ENCODE measurements at regions not wholly inside any gene's neighbourhood (a gene's known extent, or its start where the extent isn't known, plus 50 kb on each side); places are given as distances from the start of the nearest gene placed in this dataset.
"Not testable (repeated sequence)": the region's sequence is repeated elsewhere in the genome, so short reads cannot be mapped to it uniquely, and the experiment has no call there.

DNA sequence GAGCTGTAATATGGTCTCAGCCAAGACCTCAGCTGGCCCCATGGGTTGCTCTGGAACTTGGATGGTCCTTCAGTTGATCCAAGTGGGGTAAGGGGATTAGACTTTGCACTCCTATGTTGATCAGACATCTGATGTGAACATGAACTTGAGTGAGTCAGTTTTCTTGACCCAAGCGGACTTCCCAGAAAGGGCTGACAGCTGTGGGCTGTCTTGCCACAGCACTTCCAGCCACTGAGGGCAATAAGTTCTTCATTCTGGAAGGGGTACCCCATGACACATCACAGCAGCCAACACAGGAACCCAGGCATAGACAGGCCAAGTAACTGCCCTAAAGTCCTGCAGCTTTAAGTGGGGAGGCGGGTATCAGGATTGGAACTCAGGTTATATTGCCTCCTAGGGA, 93.9 kb upstream of the USP24 start:
- no peaks in the 10 kb centered on the region for H3K9me3 ChIP-seq (ENCODE audit: low read depth, low read length)
- H3K4me3 ChIP-seq, result no peak overlapping the region
- no peak overlapping the region for H3K27ac ChIP-seq
- no peak for TF ChIP-seq FOXP2 (optimal IDR thresholded peaks at IDR 0.05; ENCODE audit: control extremely low read depth, extremely low read length, insufficient read depth)
- TF ChIP-seq EZH2 (IDR thresholded peaks at IDR 0.05), result no peak
- TF ChIP-seq POLR2AphosphoS5 (IDR thresholded peaks at IDR 0.05; ENCODE audit: borderline replicate concordance, low read depth, low read length), result no peak
- no peak for DNase-seq (ENCODE audit: low read depth, low spot score)
- H3K36me3 ChIP-seq (ENCODE audit: insufficient read depth, low read length), result no peaks in the 10 kb centered on the region
- no peak overlapping the region for H3K9ac ChIP-seq (ENCODE audit: insufficient read length)

- TF ChIP-seq EZH2 (IDR thresholded peaks at IDR 0.05) (no peak), FOXP2 (optimal IDR thresholded peaks at IDR 0.05; ENCODE audit: control extremely low read depth, extremely low read length, insufficient read depth) (no peak), POLR2AphosphoS5 (IDR thresholded peaks at IDR 0.05; ENCODE audit: borderline replicate concordance, low read depth, low read length) (no peak)
- no peak overlapping the region for H3K27ac ChIP-seq
- no peaks in the 10 kb centered on the region for H3K9me3 ChIP-seq (ENCODE audit: low read depth, low read length)
- no peak overlapping the region for H3K4me3 ChIP-seq
- H3K9ac ChIP-seq (ENCODE audit: insufficient read length), result no peak overlapping the region
- DNase-seq (ENCODE audit: low read depth, low spot score), result no peak
- H3K36me3 ChIP-seq (ENCODE audit: insufficient read depth, low read length), result no peaks in the 10 kb centered on the region
Observed at GRCh38 chr1:55305735-55306134, 90.6 kb upstream of the USP24 start.

DNA sequence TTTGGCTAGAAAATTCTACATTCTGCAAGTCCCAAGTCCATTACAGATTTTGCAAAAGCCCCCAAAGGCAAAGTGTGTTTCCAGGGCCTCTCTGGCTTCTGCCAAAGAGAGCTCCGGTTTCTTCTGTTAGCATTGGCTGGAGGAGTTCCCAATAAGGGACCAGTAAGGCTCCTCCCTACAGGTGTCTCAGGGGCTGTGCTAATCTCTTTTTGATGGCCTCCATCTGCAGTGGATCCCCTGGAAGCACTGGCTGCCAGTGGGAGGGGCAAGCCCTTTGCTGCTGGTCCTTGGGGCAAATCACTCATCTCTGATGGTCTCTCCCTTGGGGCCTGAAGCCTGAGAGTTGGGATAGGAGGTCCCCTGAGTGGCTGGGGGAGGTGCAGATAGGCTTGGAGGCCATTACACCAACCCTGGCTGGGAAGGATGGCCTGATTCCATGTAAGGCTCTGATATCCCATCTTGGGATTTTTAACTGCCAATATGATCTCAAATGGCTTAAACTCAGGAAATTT, 89.1 kb upstream of the USP24 start:
- DNase-seq (ENCODE audit: low read depth, low spot score), result no peak
- Histone ChIP-seq H3K36me3 (ENCODE audit: insufficient read depth, low read length) (no peaks in the 10 kb centered on the region), H3K9me3 (ENCODE audit: low read depth, low read length) (no peaks in the 10 kb centered on the region), H3K9ac (ENCODE audit: insufficient read length) (no peak overlapping the region), H3K27ac (no peak overlapping the region), H3K4me3 (no peak overlapping the region)
- TF ChIP-seq EZH2 (IDR thresholded peaks at IDR 0.05) (no peak), POLR2AphosphoS5 (IDR thresholded peaks at IDR 0.05; ENCODE audit: borderline replicate concordance, low read depth, low read length) (no peak), FOXP2 (optimal IDR thresholded peaks at IDR 0.05; ENCODE audit: control extremely low read depth, extremely low read length, insufficient read depth) (no peak)

- Histone ChIP-seq H3K4me3 (no peak overlapping the region), H3K9ac (ENCODE audit: insufficient read length) (no peak overlapping the region), H3K9me3 (ENCODE audit: low read depth, low read length) (no peaks in the 10 kb centered on the region), H3K36me3 (ENCODE audit: insufficient read depth, low read length) (no peaks in the 10 kb centered on the region), H3K27ac (no peak overlapping the region)
- no peak for TF ChIP-seq FOXP2 (optimal IDR thresholded peaks at IDR 0.05; ENCODE audit: control extremely low read depth, extremely low read length, insufficient read depth)
- no peak for TF ChIP-seq POLR2AphosphoS5 (IDR thresholded peaks at IDR 0.05; ENCODE audit: borderline replicate concordance, low read depth, low read length)
- no peak for TF ChIP-seq EZH2 (IDR thresholded peaks at IDR 0.05)
- no peak for DNase-seq (ENCODE audit: low read depth, low spot score)
Observed at GRCh38 chr1:55302972-55303371, 87.8 kb upstream of the USP24 start.

DNA sequence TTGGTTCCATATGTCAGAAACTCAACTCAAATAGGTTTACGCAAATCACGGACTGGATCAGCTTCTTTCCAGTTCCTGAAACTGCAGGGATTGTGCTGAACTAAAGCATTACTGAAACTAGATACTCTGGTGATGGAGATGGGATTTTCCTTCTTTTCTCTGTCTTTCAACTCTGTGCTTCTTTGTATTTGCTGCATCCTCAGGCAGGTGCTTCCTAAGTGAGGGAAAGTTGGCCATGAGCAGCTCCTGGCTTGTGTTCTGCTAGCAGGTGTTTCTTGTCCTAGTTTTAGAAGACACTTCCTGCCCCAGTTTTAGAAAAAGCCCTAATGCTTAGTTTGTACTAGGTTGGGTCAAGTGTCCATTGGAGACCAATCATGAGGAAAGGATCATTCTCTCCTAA, 86.7 kb upstream of the USP24 start:
- no peak overlapping the region for H3K9ac ChIP-seq (ENCODE audit: insufficient read length)
- no peak for DNase-seq (ENCODE audit: low read depth, low spot score)
- no peak for TF ChIP-seq POLR2AphosphoS5 (IDR thresholded peaks at IDR 0.05; ENCODE audit: borderline replicate concordance, low read depth, low read length)
- H3K9me3 ChIP-seq (ENCODE audit: low read depth, low read length), result no peaks in the 10 kb centered on the region
- no peaks in the 10 kb centered on the region for H3K36me3 ChIP-seq (ENCODE audit: insufficient read depth, low read length)
- no peak overlapping the region for H3K27ac ChIP-seq
- H3K4me3 ChIP-seq, result no peak overlapping the region

DNA sequence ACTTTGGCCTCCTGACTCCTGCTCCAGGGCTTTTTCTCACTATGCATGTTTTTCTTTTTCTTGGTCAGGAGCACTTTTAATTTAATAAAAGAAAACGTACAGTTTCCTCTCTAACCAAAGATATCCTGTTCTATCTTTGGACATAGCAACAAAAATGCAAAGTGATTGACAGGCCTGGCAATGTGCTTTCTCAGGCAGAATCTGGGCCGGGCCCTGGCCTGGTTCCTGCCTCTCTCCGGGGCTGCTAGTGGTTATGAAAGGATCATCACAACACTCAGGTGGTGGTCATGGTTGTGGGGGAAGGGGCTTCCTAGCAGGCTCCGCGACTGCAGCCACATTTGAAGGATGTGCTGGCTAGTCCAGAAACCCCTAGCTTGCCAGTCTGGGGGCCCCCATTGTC, 85.8 kb upstream of the USP24 start:
- DNase-seq (ENCODE audit: low read depth, low spot score), result no peak
- H3K36me3 ChIP-seq (ENCODE audit: insufficient read depth, low read length), result no peaks in the 10 kb centered on the region
- H3K9ac ChIP-seq (ENCODE audit: insufficient read length), result no peak overlapping the region
- H3K27ac ChIP-seq, result no peak overlapping the region
- H3K4me3 ChIP-seq, result no peak overlapping the region
- TF ChIP-seq FOXP2 (optimal IDR thresholded peaks at IDR 0.05; ENCODE audit: control extremely low read depth, extremely low read length, insufficient read depth) (no peak), POLR2AphosphoS5 (IDR thresholded peaks at IDR 0.05; ENCODE audit: borderline replicate concordance, low read depth, low read length) (no peak), EZH2 (IDR thresholded peaks at IDR 0.05) (no peak)
- no peaks in the 10 kb centered on the region for H3K9me3 ChIP-seq (ENCODE audit: low read depth, low read length)

DNA sequence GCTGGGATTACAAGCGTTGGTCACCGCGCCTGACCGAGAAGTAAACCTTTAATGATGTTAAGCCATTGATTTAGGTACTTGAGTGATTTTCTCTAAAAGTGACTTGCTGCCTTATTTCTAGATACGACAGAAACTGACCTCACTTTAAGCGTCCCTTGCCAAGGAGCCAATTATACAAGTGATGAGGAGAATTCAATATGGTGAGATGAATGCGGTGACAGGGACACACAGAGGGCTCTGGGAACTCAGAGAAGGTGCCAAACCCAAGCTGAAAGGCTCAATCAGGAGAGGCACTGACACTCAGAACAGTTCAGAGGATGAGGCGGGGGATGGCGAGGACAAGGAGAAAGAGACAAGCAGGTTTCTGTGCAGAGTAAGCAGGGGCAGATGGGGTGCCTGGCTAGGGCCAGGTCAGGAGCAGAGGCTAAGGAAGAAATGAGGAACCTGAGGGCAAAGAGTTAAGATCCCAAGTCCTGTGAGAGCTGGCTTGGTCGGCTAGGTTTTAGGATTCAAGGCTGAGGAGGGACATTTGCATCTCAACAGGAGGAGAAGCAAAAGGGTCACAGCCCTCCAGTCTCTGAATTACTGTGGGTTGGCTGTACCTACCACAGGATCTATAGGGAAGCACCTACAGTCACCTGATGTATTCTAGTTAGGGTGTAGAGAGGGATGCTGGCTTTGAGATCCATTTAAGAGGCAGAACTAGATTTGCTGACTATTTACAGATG, 83.2 kb upstream of the USP24 start:
- Histone ChIP-seq H3K27ac (no peak overlapping the region), H3K4me3 (no peak overlapping the region), H3K9me3 (ENCODE audit: low read depth, low read length) (no peaks in the 10 kb centered on the region), H3K36me3 (ENCODE audit: insufficient read depth, low read length) (no peaks in the 10 kb centered on the region), H3K9ac (ENCODE audit: insufficient read length) (no peak overlapping the region)
- TF ChIP-seq FOXP2 (optimal IDR thresholded peaks at IDR 0.05; ENCODE audit: control extremely low read depth, extremely low read length, insufficient read depth) (no peak), EZH2 (IDR thresholded peaks at IDR 0.05) (no peak), POLR2AphosphoS5 (IDR thresholded peaks at IDR 0.05; ENCODE audit: borderline replicate concordance, low read depth, low read length) (no peak)
- no peak for DNase-seq (ENCODE audit: low read depth, low spot score)

DNA sequence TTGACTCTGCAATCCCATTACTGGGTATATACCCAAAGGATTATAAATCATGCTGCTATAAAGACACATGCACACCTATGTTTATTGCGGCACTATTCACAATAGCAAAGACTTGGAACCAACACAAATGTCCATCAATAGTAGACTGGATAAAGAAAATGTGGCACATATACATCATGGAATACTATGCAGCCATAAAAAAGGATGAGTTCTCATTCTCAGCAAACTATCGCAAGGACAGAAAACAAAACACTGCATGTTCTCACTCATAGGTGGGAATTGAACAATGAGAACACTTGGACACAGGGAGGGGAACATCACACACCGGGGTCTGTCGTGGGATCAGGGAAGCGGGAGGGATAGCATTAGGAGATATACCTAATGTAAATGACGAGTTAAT, 81.1 kb upstream of the USP24 start:
- H3K9me3 ChIP-seq (ENCODE audit: low read depth, low read length); DNase-seq (ENCODE audit: low read depth, low spot score); H3K27ac ChIP-seq; H3K36me3 ChIP-seq (ENCODE audit: insufficient read depth, low read length); H3K9ac ChIP-seq (ENCODE audit: insufficient read length); H3K4me3 ChIP-seq: not testable (repeated sequence)

- TF ChIP-seq POLR2AphosphoS5 (IDR thresholded peaks at IDR 0.05; ENCODE audit: borderline replicate concordance, low read depth, low read length), result no peak
- no peak for TF ChIP-seq FOXP2 (optimal IDR thresholded peaks at IDR 0.05; ENCODE audit: control extremely low read depth, extremely low read length, insufficient read depth)
- no peak for TF ChIP-seq EZH2 (IDR thresholded peaks at IDR 0.05)
- Histone ChIP-seq H3K27ac (no peak overlapping the region), H3K9me3 (ENCODE audit: low read depth, low read length) (no peaks in the 10 kb centered on the region), H3K4me3 (no peak overlapping the region), H3K9ac (ENCODE audit: insufficient read length) (no peak overlapping the region), H3K36me3 (ENCODE audit: insufficient read depth, low read length) (no peaks in the 10 kb centered on the region)
- no peak for DNase-seq (ENCODE audit: low read depth, low spot score)
Observed at GRCh38 chr1:55289614-55290013, 74.5 kb upstream of the USP24 start.
